ENCODE measurements at regions not wholly inside any gene's neighbourhood (a gene's known extent, or its start where the extent isn't known, plus 50 kb on each side); places are given as distances from the start of the nearest gene placed in this dataset.

DNA sequence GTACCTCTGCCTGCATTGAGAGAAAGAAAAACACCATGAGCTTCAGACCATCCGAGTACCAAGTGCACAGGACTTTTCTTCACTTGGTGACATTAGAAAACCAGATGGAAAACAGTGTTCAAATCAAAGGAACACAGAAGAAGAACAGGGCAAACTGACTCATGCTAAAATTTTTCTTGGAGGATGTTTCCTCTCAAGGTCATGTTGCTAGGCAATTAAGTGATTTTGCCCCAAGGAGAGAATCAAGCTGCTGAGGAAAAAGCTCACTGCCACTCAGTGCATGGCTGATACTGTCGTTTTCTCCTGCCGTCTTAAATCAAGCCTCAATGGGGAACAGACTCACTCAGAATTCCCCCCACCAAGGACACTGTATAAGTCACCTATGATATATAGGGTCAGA lies 57.9 kb upstream of the SIMC1 start:
- no peak for DNase-seq (ENCODE audit: low read depth, low spot score)
- ChIA-PET POLR2A (no interaction called here), CTCF (no interaction called here)
- H3K27me3 ChIP-seq (ENCODE audit: control insufficient read depth, insufficient read depth, low read length), result peaks cover 5% of the 10 kb centered on the region
- H3K9me3 ChIP-seq (ENCODE audit: control insufficient read depth, insufficient read depth, low read length), result no peaks in the 10 kb centered on the region
- no peak overlapping the region for H3K4me3 ChIP-seq (ENCODE audit: low read depth, low read length)
- TF ChIP-seq, protein P1, sequence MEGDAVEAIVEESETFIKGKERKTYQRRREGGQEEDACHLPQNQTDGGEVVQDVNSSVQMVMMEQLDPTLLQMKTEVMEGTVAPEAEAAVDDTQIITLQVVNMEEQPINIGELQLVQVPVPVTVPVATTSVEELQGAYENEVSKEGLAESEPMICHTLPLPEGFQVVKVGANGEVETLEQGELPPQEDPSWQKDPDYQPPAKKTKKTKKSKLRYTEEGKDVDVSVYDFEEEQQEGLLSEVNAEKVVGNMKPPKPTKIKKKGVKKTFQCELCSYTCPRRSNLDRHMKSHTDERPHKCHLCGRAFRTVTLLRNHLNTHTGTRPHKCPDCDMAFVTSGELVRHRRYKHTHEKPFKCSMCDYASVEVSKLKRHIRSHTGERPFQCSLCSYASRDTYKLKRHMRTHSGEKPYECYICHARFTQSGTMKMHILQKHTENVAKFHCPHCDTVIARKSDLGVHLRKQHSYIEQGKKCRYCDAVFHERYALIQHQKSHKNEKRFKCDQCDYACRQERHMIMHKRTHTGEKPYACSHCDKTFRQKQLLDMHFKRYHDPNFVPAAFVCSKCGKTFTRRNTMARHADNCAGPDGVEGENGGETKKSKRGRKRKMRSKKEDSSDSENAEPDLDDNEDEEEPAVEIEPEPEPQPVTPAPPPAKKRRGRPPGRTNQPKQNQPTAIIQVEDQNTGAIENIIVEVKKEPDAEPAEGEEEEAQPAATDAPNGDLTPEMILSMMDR (IDR thresholded peaks at IDR 0.05; ENCODE audit: low read depth, low read length), result no peak
- no peak overlapping the region for H3K27ac ChIP-seq (ENCODE audit: low read depth, low read length)

GRCh38 chr5:176180781-176181180 lies 57.4 kb upstream of the SIMC1 start:
- no peak overlapping the region for H3K4me3 ChIP-seq (ENCODE audit: low read depth, low read length)
- H3K27ac ChIP-seq (ENCODE audit: low read depth, low read length), result no peak overlapping the region
- POLR2A ChIA-PET, result no interaction called here
- peaks cover 4% of the 10 kb centered on the region for H3K27me3 ChIP-seq (ENCODE audit: control insufficient read depth, insufficient read depth, low read length)
- no peak for DNase-seq (ENCODE audit: low read depth, low spot score)
- no peaks in the 10 kb centered on the region for H3K9me3 ChIP-seq (ENCODE audit: control insufficient read depth, insufficient read depth, low read length)
- TF ChIP-seq, protein P1 (IDR thresholded peaks at IDR 0.05; ENCODE audit: low read depth, low read length), result no peak
- CTCF ChIA-PET, result no interaction called here

DNA sequence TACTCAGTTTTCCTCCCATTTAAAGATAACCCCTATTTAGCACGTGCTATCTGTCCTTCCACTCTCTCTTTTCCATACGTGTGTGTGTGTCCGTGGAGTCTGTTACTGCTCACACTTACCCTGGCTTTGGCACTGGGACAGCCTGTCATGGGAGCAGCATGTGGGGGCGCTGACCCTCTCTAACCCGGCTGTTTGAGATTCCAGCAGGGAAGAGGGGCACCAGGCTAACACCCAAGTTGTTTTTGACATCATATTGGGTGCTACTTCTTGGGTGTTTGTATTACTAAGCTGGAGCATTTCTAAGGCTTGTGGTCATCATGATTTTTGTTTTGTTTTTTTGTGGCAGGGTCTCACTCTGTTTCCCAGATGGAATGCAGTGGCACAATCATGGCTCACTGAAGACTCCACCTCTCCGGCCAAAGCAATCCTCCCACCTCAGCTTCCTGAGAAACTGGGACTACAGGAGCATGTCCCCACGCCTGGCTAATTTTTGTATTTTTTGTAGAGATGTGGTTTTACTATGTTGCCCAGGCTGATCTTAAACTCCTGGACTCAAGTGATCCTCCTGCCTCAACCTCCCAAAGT lies 56.9 kb upstream of the SIMC1 start:
- TF ChIP-seq, protein P1 (IDR thresholded peaks at IDR 0.05; ENCODE audit: low read depth, low read length), result no peak
- DNase-seq (ENCODE audit: low read depth, low spot score), result no peak
- CTCF ChIA-PET, result no interaction called here
- no peak overlapping the region for H3K27ac ChIP-seq (ENCODE audit: low read depth, low read length)
- POLR2A ChIA-PET, result no interaction called here
- no peaks in the 10 kb centered on the region for H3K9me3 ChIP-seq (ENCODE audit: control insufficient read depth, insufficient read depth, low read length)
- H3K4me3 ChIP-seq (ENCODE audit: low read depth, low read length), result no peak overlapping the region
- H3K27me3 ChIP-seq (ENCODE audit: control insufficient read depth, insufficient read depth, low read length), result peaks cover 4% of the 10 kb centered on the region

- Histone ChIP-seq H3K4me3 (ENCODE audit: low read depth, low read length) (no peak overlapping the region), H3K9me3 (ENCODE audit: control insufficient read depth, insufficient read depth, low read length) (no peaks in the 10 kb centered on the region), H3K27me3 (ENCODE audit: control insufficient read depth, insufficient read depth, low read length) (no peaks in the 10 kb centered on the region), H3K27ac (ENCODE audit: low read depth, low read length) (no peak overlapping the region)
- TF ChIP-seq, protein P1 (IDR thresholded peaks at IDR 0.05; ENCODE audit: low read depth, low read length), result no peak
- ChIA-PET CTCF (no interaction called here), POLR2A (no interaction called here)
- DNase-seq (ENCODE audit: low read depth, low spot score), result no peak
Observed at GRCh38 chr5:176183321-176184074, 54.7 kb upstream of the SIMC1 start.

GRCh38 chr5:176184608-176185132 lies 53.6 kb upstream of the SIMC1 start:
- TF ChIP-seq, protein P1 (IDR thresholded peaks at IDR 0.05; ENCODE audit: low read depth, low read length), result no peak
- Histone ChIP-seq H3K27ac (ENCODE audit: low read depth, low read length) (no peak overlapping the region), H3K9me3 (ENCODE audit: control insufficient read depth, insufficient read depth, low read length) (no peaks in the 10 kb centered on the region), H3K4me3 (ENCODE audit: low read depth, low read length) (no peak overlapping the region), H3K27me3 (ENCODE audit: control insufficient read depth, insufficient read depth, low read length) (no peaks in the 10 kb centered on the region)
- CTCF ChIA-PET, result no interaction called here
- no peak for DNase-seq (ENCODE audit: low read depth, low spot score)
- POLR2A ChIA-PET, result no interaction called here
